B cell (primary cell): ENCODE measurements at regions not wholly inside any gene's neighbourhood (a gene's known extent, or its start where the extent isn't known, plus 50 kb on each side); places are given as distances from the start of the nearest gene placed in this dataset.
"Not testable (repeated sequence)": the region's sequence is repeated elsewhere in the genome, so short reads cannot be mapped to it uniquely, and the experiment has no call there.

ENCODE experiments used
- ATAC-seq: fragments of 200-7000 bp; cut with Tn5 transposase; one replicate; pipeline ENCODE4 v1.10.0; 2021; ENCODE audit warnings: low read depth, mild to moderate bottlenecking, moderate number of reproducible peaks, moderate library complexity
- CTCF ChIA-PET: fragments of 350-600 bp; sonication (Branson Sonifier 250); formaldehyde crosslinking; loops from one replicate; lab custom pipeline; 2021; ENCODE audit warnings: antibody characterized with exemption, inconsistent platforms; lab: Charles Lee
- POLR2A ChIA-PET: fragments of 350-600 bp; sonication (Branson Sonifier 250); formaldehyde crosslinking; loops from one replicate; lab custom pipeline; 2021; ENCODE audit warnings: antibody characterized with exemption; lab: Charles Lee
- DNase-seq: peaks from one replicate; pipeline ENCODE4 v3.0.0; 2013
- H2AFZ ChIP-seq: 2 replicates; pipeline ENCODE4 v1.6.1; 2012; ENCODE audit warnings: mild to moderate bottlenecking, low read depth, low read length; ENCODE audit not compliant: insufficient read depth, poor library complexity, severe bottlenecking
- H3K27ac ChIP-seq, 2 donors: 1 replicate in 1 of 2; 2 replicates in 1 of 2; pipeline ENCODE4 v1.5.1; 2012 to 2013; ENCODE audit warnings: low read length in 2 of 2, mild to moderate bottlenecking in 2 of 2, moderate library complexity in 1 of 2
- H3K27me3 ChIP-seq, 4 experiments: fragments of 200-600 bp in 1 of 4; sonication (generic) in 1 of 4; replicated peaks in 1 of 4; 1 replicate in 2 of 4; 2 replicates in 2 of 4; pipeline versions ENCODE4 v1.6.1 to v1.7.0; 2013 to 2016; ENCODE audit warnings: low read length in 3 of 4, mild to moderate bottlenecking in 2 of 4, mixed read lengths in 1 of 4, moderate library complexity in 1 of 4; ENCODE audit not compliant: insufficient read depth in 4 of 4, control insufficient read depth in 3 of 4; ENCODE audit errors: control extremely low read depth in 1 of 4
- H3K36me3 ChIP-seq, 2 experiments: replicated peaks in 1 of 2; 1 replicate in 1 of 2; 2 replicates in 1 of 2; pipeline versions ENCODE4 v1.6.1 to v1.7.1; 2013; ENCODE audit warnings: low read length in 1 of 2; ENCODE audit not compliant: insufficient read depth in 2 of 2, control insufficient read depth in 1 of 2; ENCODE audit errors: control extremely low read depth in 1 of 2, extremely low read depth in 1 of 2
- H3K4me1 ChIP-seq, 2 donors: fragments of 200-600 bp in 1 of 2; sonication (generic) in 1 of 2; 1 replicate in 1 of 2; 2 replicates in 1 of 2; pipeline versions ENCODE4 v1.5.1 to v1.6.1; 2013 to 2017; ENCODE audit warnings: low read length in 2 of 2; ENCODE audit not compliant: control insufficient read depth in 2 of 2, insufficient read depth in 2 of 2
- H3K4me2 ChIP-seq: replicated peaks from 2 replicates; pipeline ENCODE3; 2012; ENCODE audit warnings: mild to moderate bottlenecking, low read depth, low read length; ENCODE audit not compliant: poor library complexity, severe bottlenecking
- H3K4me3 ChIP-seq, 5 experiments: fragments of 200-600 bp in 1 of 5; sonication (generic) in 1 of 5; 1 replicate in 3 of 5; 2 replicates in 2 of 5; pipeline versions ENCODE4 v1.5.1 to v1.7.0; 2011 to 2016; ENCODE audit warnings: low read length in 4 of 5, mild to moderate bottlenecking in 4 of 5, low read depth in 2 of 5, control low read depth in 1 of 5, moderate library complexity in 1 of 5; ENCODE audit not compliant: insufficient read depth in 1 of 5; ENCODE audit errors: control extremely low read depth in 1 of 5, extremely low read depth in 1 of 5
- H3K79me2 ChIP-seq: fragments of 200-600 bp; sonication (generic); one replicate; pipeline ENCODE4 v1.6.0; 2016; ENCODE audit warnings: low read length; ENCODE audit not compliant: control insufficient read depth, insufficient read depth
- H3K9ac ChIP-seq: fragments of 200-600 bp; sonication (generic); 2 replicates; pipeline ENCODE4 v1.6.1; 2017; ENCODE audit warnings: mild to moderate bottlenecking, low read length, moderate library complexity
- H3K9me3 ChIP-seq, 3 donors: one replicate each; pipeline versions ENCODE4 v1.6.1 to v1.7.1; 2013; ENCODE audit warnings: low read length in 2 of 3; ENCODE audit not compliant: control insufficient read depth in 2 of 3, insufficient read depth in 1 of 3; ENCODE audit errors: control extremely low read depth in 1 of 3
- H4K20me1 ChIP-seq: 2 replicates; pipeline ENCODE4 v1.6.0; 2012; ENCODE audit warnings: mild to moderate bottlenecking, low read length; ENCODE audit not compliant: insufficient read depth, control insufficient read depth, poor library complexity, severe bottlenecking
- H3K27ac Mint-ChIP-seq: one replicate; pipeline ENCODE4 v1.8.0; 2021; ENCODE audit warnings: mixed read lengths
- H3K27me3 Mint-ChIP-seq: one replicate; pipeline ENCODE4 v1.8.0; 2021; ENCODE audit warnings: mixed read lengths
- H3K4me1 Mint-ChIP-seq: one replicate; pipeline ENCODE4 v1.8.0; 2021; ENCODE audit warnings: mixed read lengths
- H3K4me3 Mint-ChIP-seq: one replicate; pipeline ENCODE4 v1.8.0; 2021; ENCODE audit warnings: mixed read lengths
- H3K9me3 Mint-ChIP-seq: one replicate; pipeline ENCODE4 v1.8.0; 2022; ENCODE audit warnings: mixed read lengths; ENCODE audit not compliant: insufficient read depth
- EZH2 ChIP-seq: IDR thresholded peaks from 2 replicates; pipeline ENCODE4 v1.6.1; 2012; ENCODE audit warnings: borderline replicate concordance, low read depth, mild to moderate bottlenecking, moderate library complexity, low read length; ENCODE audit not compliant: insufficient read depth, poor library complexity, severe bottlenecking
- WGBS: methylation state at CpG from one replicate; pipeline ENCODE4 v1.1.5; 2013; ENCODE audit warnings: missing lambda C conversion rate; ENCODE audit not compliant: insufficient coverage; 5-methylcytosine and 5-hydroxymethylcytosine counted together
- intact Hi-C: fragments of 100-400 bp; cut with micrococcal nuclease; formaldehyde crosslinking; loops from one replicate; pipeline ENCODE4 v1.10.0; 2022
- TF ChIP-seq, protein P1 (sequence below): fragments of 200-600 bp; IDR thresholded peaks from one replicate; pipeline ENCODE4 v1.8.0; 2022; ENCODE audit warnings: antibody characterized with exemption, mild to moderate bottlenecking

DNA sequence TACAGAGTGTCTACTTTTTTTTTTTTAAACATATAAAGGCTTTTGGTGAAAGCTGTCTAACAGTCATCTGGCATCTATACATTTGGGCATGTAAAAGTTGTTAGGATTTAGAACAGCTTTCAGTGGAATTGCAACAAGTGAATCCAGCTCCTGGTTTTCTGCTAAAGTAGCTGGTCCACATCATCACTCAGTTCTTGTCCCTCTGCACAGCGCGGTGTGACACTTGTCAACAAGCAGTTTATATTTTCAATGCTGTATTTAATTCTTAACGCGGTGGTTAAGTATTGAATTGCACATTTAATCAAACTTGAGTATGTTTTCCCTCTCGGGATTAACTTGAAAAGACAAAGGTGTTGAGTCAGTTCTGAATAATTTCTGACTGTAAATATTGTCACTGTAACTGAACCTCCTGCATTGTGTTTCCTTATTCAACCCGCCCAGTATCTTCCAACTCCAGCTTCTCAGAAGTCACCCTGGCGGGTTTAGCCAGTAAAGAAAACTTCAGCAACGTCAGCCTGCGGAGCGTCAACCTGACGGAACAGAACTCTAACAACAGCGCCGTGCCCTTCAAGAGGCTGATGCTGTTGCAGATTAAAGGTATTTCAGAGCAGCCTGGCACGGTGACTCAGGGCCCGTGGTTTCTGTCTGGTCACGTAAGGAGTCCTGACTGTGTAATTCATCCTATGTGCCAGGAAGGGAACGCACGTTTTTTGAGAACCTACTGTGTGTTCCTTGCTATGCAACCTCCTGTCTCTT, 66.1 kb upstream of the LYZL2 start:
- H3K27ac ChIP-seq, H3K27ac Mint-ChIP-seq, H3K9ac ChIP-seq, H4K20me1 ChIP-seq, H3K4me2 ChIP-seq, H3K9me3 ChIP-seq, POLR2A ChIA-PET, H3K4me3 ChIP-seq, H3K79me2 ChIP-seq, DNase-seq, H3K4me1 ChIP-seq, H3K27me3 ChIP-seq, CTCF ChIA-PET, H3K36me3 ChIP-seq, H3K9me3 Mint-ChIP-seq, H2AFZ ChIP-seq, intact Hi-C loops, H3K4me3 Mint-ChIP-seq, ATAC-seq: not testable (repeated sequence)
- H3K27me3 Mint-ChIP-seq, result peaks cover 10% of the 10 kb centered on the region
- peaks cover 13% of the 10 kb centered on the region for H3K4me1 Mint-ChIP-seq
- WGBS, result 85% methylated on average over 13 of the region's 18 CpGs

DNA sequence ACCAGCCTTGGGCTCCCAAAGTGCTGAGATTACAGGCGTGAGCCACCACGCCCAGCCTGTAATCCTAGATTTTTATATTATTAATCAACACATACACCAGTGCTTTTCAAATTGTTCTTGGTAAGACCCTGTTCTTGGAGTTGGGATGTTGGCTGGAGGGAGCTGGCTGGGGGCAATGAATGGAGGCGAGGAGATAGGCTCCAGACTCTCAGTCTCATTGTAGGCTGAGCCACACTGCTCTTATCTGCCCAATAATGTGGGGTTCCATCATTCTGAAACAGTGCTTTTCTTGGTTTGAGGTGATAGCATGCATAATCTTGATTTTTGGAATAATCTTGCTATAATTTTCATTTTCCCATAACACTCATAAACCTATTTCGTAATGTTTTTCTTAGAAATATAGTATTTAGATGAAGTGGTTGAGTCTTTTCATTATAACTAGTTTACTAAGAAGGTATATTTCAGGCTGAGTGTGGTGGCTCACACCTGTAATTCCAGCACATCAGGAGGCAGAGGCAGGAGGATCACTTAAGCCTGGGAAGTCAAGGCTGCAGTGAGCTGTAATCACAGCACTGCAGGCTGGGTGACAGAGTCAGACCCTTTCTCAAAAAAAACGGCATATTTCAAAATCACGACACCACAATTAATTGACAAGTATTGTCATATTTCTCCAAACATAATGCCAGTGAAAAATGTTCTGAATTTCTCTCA, 65.1 kb upstream of the LYZL2 start:
- Histone ChIP-seq H3K9ac (no peak overlapping the region), H3K4me1 (no peaks in the 10 kb centered on the region), H3K36me3 (no peaks in the 10 kb centered on the region), H3K27ac (no peak overlapping the region), H3K4me3 (no peak overlapping the region), H2AFZ (no peak overlapping the region), H3K27me3 (no peaks in the 10 kb centered on the region), H3K9me3 (no peaks in the 10 kb centered on the region), H4K20me1 (no peaks in the 10 kb centered on the region), H3K79me2 (no peaks in the 10 kb centered on the region), H3K4me2 (no peak overlapping the region)
- no peaks in the 10 kb centered on the region for H3K9me3 Mint-ChIP-seq
- H3K27me3 Mint-ChIP-seq, result peaks cover 12% of the 10 kb centered on the region
- 100% methylated on average over 1 of the region's 6 CpGs for WGBS
- H3K4me3 Mint-ChIP-seq, result no peak overlapping the region
- DNase-seq, result no peak
- no peak for ATAC-seq
- TF ChIP-seq EZH2, result no peak
- TF ChIP-seq, protein P1, sequence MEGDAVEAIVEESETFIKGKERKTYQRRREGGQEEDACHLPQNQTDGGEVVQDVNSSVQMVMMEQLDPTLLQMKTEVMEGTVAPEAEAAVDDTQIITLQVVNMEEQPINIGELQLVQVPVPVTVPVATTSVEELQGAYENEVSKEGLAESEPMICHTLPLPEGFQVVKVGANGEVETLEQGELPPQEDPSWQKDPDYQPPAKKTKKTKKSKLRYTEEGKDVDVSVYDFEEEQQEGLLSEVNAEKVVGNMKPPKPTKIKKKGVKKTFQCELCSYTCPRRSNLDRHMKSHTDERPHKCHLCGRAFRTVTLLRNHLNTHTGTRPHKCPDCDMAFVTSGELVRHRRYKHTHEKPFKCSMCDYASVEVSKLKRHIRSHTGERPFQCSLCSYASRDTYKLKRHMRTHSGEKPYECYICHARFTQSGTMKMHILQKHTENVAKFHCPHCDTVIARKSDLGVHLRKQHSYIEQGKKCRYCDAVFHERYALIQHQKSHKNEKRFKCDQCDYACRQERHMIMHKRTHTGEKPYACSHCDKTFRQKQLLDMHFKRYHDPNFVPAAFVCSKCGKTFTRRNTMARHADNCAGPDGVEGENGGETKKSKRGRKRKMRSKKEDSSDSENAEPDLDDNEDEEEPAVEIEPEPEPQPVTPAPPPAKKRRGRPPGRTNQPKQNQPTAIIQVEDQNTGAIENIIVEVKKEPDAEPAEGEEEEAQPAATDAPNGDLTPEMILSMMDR, result no peak
- POLR2A ChIA-PET, result no interaction called here
- no peak overlapping the region for H3K27ac Mint-ChIP-seq
- CTCF ChIA-PET, result interaction anchor here (1.2 kb wide), 1 partner anchor 9 kb away, joined by 4 read pairs; no protein-coding TSS in a partner anchor
- intact Hi-C loops, result no loop called here
- peaks cover 13% of the 10 kb centered on the region for H3K4me1 Mint-ChIP-seq
